PC-3 (cell line): ENCODE measurements at regions not wholly inside any gene's neighbourhood (a gene's known extent, or its start where the extent isn't known, plus 50 kb on each side); places are given as distances from the start of the nearest gene placed in this dataset.

Experiments
- EZH2phosphoT487 ChIP-seq: fragments of 300-600 bp; sonication (generic); IDR thresholded peaks from 2 replicates; pipeline ENCODE4 v1.6.1; 2018; ENCODE audit warnings: mild to moderate bottlenecking, antibody characterized with exemption, low read length, borderline replicate concordance
- TF ChIP-seq, protein P1 (sequence below): fragments of 300-600 bp; sonication (generic); conservative IDR thresholded peaks from 2 replicates; pipeline ENCODE4 v1.5.1; 2017; ENCODE audit warnings: antibody characterized with exemption, low read depth, mild to moderate bottlenecking, low read length

DNA sequence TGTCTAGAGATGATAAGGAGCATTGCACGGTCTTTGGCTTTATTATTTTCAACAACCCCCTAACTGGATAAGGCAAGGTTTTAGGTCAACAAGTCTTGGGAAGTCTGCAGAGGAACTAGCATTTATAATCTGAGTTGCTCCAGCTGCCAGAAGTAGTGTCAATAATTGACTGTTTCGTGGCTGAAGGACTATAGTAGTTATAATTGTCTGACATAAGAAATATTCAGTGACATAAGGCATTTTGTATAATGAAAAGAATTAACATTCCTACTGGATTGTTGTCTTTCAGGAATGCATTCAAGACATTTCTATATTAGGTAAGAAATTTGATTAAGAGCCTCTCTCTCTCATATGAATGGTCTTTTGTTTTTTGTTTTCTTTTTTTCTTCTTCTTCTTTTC lies 136.9 kb upstream of the SGK1 start:
- TF ChIP-seq, protein P1, sequence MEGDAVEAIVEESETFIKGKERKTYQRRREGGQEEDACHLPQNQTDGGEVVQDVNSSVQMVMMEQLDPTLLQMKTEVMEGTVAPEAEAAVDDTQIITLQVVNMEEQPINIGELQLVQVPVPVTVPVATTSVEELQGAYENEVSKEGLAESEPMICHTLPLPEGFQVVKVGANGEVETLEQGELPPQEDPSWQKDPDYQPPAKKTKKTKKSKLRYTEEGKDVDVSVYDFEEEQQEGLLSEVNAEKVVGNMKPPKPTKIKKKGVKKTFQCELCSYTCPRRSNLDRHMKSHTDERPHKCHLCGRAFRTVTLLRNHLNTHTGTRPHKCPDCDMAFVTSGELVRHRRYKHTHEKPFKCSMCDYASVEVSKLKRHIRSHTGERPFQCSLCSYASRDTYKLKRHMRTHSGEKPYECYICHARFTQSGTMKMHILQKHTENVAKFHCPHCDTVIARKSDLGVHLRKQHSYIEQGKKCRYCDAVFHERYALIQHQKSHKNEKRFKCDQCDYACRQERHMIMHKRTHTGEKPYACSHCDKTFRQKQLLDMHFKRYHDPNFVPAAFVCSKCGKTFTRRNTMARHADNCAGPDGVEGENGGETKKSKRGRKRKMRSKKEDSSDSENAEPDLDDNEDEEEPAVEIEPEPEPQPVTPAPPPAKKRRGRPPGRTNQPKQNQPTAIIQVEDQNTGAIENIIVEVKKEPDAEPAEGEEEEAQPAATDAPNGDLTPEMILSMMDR = no peak
- TF ChIP-seq EZH2phosphoT487 = no peak
